GM06990 (cell line): ENCODE measurements at regions not wholly inside any gene's neighbourhood (a gene's known extent, or its start where the extent isn't known, plus 50 kb on each side); places are given as distances from the start of the nearest gene placed in this dataset.

Experiments
- DNase-seq: peaks from one replicate; pipeline ENCODE4 v3.0.0-alpha.2; 2011; ENCODE audit not compliant: insufficient read length; ENCODE audit errors: extremely low read depth
- H3K27me3 ChIP-seq: replicated peaks from 2 replicates; pipeline ENCODE4 v1.6.0; 2011; ENCODE audit warnings: low read length; ENCODE audit not compliant: control insufficient read depth, insufficient read depth
- H3K36me3 ChIP-seq: 2 replicates; pipeline ENCODE4 v1.5.1; 2011; ENCODE audit warnings: low read length; ENCODE audit not compliant: control insufficient read depth, insufficient read depth
- H3K4me3 ChIP-seq: replicated peaks from 2 replicates; pipeline ENCODE4 v1.5.1; 2011; ENCODE audit warnings: low read depth, mild to moderate bottlenecking, control low read depth, low read length
- TF ChIP-seq, protein P1 (sequence below): IDR thresholded peaks from 2 replicates; pipeline ENCODE4 v1.5.1; 2011; ENCODE audit warnings: low read length, control low read depth, mild to moderate bottlenecking, inconsistent platforms; ENCODE audit not compliant: insufficient read depth, poor library complexity, severe bottlenecking

DNA sequence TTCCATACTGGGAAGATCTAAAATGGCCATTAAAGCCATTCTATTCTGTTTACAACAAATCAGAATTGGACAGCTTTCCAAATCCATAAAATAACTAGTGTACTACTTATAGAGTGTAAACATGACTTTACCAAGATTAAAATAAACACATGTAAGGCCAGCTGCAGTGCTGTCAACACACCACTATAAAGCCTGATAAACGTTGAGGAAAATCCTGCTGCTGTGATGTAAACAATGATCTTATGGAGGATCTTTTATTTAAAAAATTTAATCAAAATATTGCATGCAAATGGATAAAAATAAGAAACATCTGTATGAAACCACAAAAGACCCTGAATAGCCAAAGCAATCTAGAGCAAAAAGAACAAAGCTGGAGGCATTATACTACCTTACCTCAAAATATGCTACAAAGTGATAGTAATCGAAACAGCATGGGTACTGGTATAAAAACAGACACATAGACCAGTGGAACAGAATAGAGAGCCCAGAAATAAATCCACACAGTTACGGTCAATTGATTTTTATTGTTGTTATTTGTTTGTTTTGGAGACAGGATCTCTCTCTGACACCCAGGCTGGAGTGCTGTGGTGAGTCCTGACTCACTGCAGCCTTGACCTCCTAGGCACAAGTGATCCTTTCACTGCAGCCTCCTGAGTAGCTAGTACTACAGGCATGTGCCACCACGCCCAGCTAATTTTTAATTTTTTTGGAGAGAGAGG lies 428.8 kb upstream of the C2CD4B start:
- no peak overlapping the region for H3K4me3 ChIP-seq
- 0 out of 2 replicates have a peak, but pooled peaks cover 3% of the 10 kb centered on the region for H3K27me3 ChIP-seq
- TF ChIP-seq, protein P1, sequence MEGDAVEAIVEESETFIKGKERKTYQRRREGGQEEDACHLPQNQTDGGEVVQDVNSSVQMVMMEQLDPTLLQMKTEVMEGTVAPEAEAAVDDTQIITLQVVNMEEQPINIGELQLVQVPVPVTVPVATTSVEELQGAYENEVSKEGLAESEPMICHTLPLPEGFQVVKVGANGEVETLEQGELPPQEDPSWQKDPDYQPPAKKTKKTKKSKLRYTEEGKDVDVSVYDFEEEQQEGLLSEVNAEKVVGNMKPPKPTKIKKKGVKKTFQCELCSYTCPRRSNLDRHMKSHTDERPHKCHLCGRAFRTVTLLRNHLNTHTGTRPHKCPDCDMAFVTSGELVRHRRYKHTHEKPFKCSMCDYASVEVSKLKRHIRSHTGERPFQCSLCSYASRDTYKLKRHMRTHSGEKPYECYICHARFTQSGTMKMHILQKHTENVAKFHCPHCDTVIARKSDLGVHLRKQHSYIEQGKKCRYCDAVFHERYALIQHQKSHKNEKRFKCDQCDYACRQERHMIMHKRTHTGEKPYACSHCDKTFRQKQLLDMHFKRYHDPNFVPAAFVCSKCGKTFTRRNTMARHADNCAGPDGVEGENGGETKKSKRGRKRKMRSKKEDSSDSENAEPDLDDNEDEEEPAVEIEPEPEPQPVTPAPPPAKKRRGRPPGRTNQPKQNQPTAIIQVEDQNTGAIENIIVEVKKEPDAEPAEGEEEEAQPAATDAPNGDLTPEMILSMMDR = no peak
- DNase-seq = no peak
- H3K36me3 ChIP-seq = no peaks in the 10 kb centered on the region

DNA sequence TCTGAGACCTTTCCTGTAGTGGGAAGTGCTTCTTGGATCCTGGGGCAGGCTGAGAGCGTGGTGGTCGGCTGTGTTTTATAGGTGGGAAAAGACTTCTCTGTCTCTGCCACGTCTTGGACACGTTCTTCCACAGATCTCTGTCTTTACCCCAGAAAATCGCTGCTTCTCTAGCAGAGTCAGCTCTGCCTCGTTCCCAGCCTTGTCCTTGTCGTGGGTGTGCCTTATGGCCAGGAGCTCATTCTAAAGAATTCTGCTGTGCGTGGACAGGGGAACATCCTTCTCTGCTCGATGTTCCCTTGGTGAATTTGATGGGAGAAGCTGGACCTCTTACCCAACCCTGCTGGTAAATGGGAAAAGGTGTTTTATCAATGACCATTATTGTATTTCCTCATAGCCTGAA lies 433.1 kb upstream of the C2CD4B start:
- 0 out of 2 replicates have a peak, but pooled peaks cover 1% of the 10 kb centered on the region for H3K27me3 ChIP-seq
- no peak for DNase-seq
- H3K4me3 ChIP-seq = no peak overlapping the region
- H3K36me3 ChIP-seq = no peaks in the 10 kb centered on the region
- TF ChIP-seq, protein P1 = no peak

GRCh38 chr15:62599791-62600777 lies 435.0 kb upstream of the C2CD4B start:
- Histone ChIP-seq H3K36me3 (no peaks in the 10 kb centered on the region), H3K4me3 (no peak overlapping the region), H3K27me3 (0 out of 2 replicates have a peak, but pooled peaks cover 1% of the 10 kb centered on the region)
- no peak for DNase-seq
- TF ChIP-seq, protein P1 = no peak

DNA sequence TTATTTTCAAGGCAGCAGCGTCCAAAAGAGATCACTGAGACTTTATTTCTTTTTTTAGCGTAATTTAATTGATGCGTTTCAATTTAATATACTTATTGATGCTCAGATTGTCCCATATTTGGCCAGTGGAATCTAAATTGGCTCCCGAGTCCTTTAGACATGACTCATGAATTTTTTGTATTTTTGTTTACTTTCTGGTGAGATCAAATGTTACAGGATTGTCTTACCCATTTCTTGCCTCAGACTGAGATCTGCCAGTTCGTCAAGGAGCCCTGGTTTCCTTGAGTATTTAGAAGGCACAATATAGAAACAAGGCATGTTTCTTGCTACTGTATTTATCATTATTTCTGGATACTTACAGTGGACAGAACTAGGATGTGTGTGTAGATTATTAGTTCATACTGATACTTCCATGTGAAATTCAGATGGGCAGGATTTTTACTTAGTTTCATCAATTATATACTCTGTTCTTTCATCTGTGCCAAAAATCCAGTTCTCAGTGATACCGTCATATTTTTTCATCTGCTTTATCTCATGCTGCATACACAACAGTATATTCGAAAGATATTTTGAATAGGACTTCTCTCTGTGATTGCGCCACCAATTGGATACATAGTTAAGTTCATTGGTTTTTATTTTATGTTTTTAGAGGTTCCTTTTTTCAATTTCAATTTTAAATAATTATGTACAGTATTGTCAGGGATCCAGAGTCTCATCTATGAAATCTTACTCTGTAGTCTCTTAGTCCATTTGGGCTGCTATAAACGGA lies 436.9 kb upstream of the C2CD4B start:
- TF ChIP-seq, protein P1 = no peak
- H3K36me3 ChIP-seq = no peaks in the 10 kb centered on the region
- DNase-seq = no peak

DNA sequence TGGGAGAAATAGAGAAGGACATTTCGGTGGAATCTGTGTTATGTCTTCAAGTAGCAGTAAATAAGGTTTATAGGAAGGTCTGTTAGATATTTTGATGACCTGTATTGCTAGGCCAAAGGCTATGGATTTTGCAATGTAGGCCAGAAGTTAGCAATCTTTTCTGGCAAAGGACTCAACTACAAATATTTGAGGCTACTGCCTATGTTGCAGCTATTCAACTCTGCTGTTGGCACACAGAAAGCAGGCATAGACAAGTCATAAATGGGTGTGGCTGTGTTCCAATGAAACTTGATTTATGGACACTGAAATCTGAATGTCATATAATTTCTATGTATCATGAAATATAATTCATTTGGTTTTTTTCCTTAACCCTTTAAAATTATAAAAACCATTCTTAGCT lies 438.7 kb upstream of the C2CD4B start:
- TF ChIP-seq, protein P1 = no peak
- Histone ChIP-seq H3K27me3 (0 out of 2 replicates have a peak, but pooled peaks cover 1% of the 10 kb centered on the region), H3K36me3 (no peaks in the 10 kb centered on the region), H3K4me3 (no peak overlapping the region)
- no peak for DNase-seq

More for the DNA sequence above, 436.9 kb upstream of the C2CD4B start:
- Histone ChIP-seq H3K27me3 (0 out of 2 replicates have a peak, but pooled peaks cover 1% of the 10 kb centered on the region), H3K4me3 (no peak overlapping the region)
